Gastroesophageal sphincter (tissue), 4 donors: ENCODE measurements at regions not wholly inside any gene's neighbourhood (a gene's known extent, or its start where the extent isn't known, plus 50 kb on each side); places are given as distances from the start of the nearest gene placed in this dataset.

Source experiments
- ATAC-seq: fragments of 150-250 bp; one replicate; pipeline ENCODE4 v1.9.1; 2016; ENCODE audit warnings: mild to moderate bottlenecking, moderate library complexity
- H3K27ac ChIP-seq, 4 donors: fragments of 200-600 bp; sonication (generic) in 3 of 4; 1 replicate in 3 of 4; 2 replicates in 1 of 4; pipeline ENCODE4 v1.5.1; 2016 to 2019
- H3K27me3 ChIP-seq: fragments of 200-600 bp; sonication (generic); one replicate; pipeline ENCODE4 v1.5.1; 2019
- H3K36me3 ChIP-seq, 2 donors: fragments of 200-600 bp; sonication (generic); one replicate each; pipeline ENCODE4 v1.5.1; 2019; ENCODE audit warnings: control low read depth in 1 of 2
- H3K4me1 ChIP-seq, 3 donors: fragments of 200-600 bp; sonication (generic); 1 replicate in 2 of 3; 2 replicates in 1 of 3; pipeline ENCODE4 v1.5.1; 2016 to 2019; ENCODE audit warnings: control low read depth in 2 of 3
- H3K4me3 ChIP-seq, 2 donors: fragments of 200-600 bp; sonication (generic); one replicate each; pipeline ENCODE4 v1.5.1; 2019; ENCODE audit warnings: mild to moderate bottlenecking in 1 of 2, moderate library complexity in 1 of 2
- H3K9me3 ChIP-seq, 3 donors: fragments of 200-600 bp; sonication (generic); one replicate each; pipeline ENCODE4 v1.5.1; 2017 to 2019; ENCODE audit warnings: control low read depth in 2 of 3
- EP300 ChIP-seq: sonication (generic); formaldehyde crosslinking; IDR thresholded peaks from one replicate; pipeline ENCODE4 v1.6.1; 2017; ENCODE audit warnings: antibody characterized with exemption, mild to moderate bottlenecking
- POLR2A ChIP-seq, 2 donors: fragments of 450-650 bp; IDR thresholded peaks; one replicate each; pipeline ENCODE4 v1.6.1; 2017; ENCODE audit warnings: antibody characterized with exemption in 2 of 2, mild to moderate bottlenecking in 2 of 2, moderate library complexity in 1 of 2
- POLR2AphosphoS5 ChIP-seq: sonication (generic); formaldehyde crosslinking; IDR thresholded peaks from one replicate; pipeline ENCODE4 v1.6.1; 2017; ENCODE audit warnings: antibody characterized with exemption
- WGBS, 2 donors: methylation state at CpG; one replicate each; pipeline ENCODE4 v1.1.5; 2018; ENCODE audit warnings: low coverage in 1 of 2; 5-methylcytosine and 5-hydroxymethylcytosine counted together
- TF ChIP-seq, protein P1 (sequence below), 4 experiments: fragments of 200-600 bp in 2 of 4; fragments of 450-650 bp in 2 of 4; sonication (generic) in 1 of 4; IDR thresholded peaks; one replicate each; pipeline ENCODE4 v1.5.1; 2017 to 2019; ENCODE audit warnings: antibody characterized with exemption in 4 of 4, mild to moderate bottlenecking in 2 of 4, moderate library complexity in 2 of 4

- Histone ChIP-seq H3K27me3 (no peaks in the 10 kb centered on the region), H3K4me3 (no peak overlapping the region), H3K27ac (no peak overlapping the region), H3K4me1 (peaks cover 0 to 5% (median 0%) of the 10 kb centered on the region in 3 donors), H3K9me3 (no peaks in the 10 kb centered on the region), H3K36me3 (no peaks in the 10 kb centered on the region)
- 49 to 52% methylated on average over 4 to 5 of the region's 5 CpGs for WGBS, 2 donors
- no peak for ATAC-seq
- TF ChIP-seq POLR2AphosphoS5 = no peak
- TF ChIP-seq, protein P1, sequence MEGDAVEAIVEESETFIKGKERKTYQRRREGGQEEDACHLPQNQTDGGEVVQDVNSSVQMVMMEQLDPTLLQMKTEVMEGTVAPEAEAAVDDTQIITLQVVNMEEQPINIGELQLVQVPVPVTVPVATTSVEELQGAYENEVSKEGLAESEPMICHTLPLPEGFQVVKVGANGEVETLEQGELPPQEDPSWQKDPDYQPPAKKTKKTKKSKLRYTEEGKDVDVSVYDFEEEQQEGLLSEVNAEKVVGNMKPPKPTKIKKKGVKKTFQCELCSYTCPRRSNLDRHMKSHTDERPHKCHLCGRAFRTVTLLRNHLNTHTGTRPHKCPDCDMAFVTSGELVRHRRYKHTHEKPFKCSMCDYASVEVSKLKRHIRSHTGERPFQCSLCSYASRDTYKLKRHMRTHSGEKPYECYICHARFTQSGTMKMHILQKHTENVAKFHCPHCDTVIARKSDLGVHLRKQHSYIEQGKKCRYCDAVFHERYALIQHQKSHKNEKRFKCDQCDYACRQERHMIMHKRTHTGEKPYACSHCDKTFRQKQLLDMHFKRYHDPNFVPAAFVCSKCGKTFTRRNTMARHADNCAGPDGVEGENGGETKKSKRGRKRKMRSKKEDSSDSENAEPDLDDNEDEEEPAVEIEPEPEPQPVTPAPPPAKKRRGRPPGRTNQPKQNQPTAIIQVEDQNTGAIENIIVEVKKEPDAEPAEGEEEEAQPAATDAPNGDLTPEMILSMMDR (IDR thresholded peaks at IDR 0.05) = no peak
- TF ChIP-seq EP300 = no peak
- no peak for TF ChIP-seq POLR2A (IDR thresholded peaks at IDR 0.05)
Observed at GRCh38 chr1:81690676-81691453, 109.9 kb upstream of the ADGRL2 start.

DNA sequence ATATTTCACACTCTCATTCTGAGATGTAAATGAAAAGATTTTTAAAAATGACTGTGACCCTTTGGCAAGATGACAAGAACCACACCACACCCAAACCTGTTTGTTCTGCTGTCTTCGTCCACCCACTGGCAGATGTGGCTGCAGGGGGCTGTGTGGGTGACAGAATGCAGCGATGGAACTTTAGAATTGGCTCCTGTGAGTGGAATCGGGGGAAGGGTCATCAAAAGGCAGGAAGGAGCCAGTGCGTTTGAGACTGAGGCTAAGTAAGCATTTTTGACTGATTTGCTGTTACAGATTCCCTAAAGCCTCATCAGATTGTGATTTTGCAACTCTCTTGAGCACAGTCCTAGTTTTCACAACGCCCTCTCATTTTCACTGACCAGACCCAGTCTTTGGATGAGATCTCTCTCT lies 111.2 kb upstream of the ADGRL2 start:
- TF ChIP-seq POLR2A (IDR thresholded peaks at IDR 0.05) = no peak
- no peak for TF ChIP-seq POLR2AphosphoS5
- TF ChIP-seq EP300 = no peak
- TF ChIP-seq, protein P1 (IDR thresholded peaks at IDR 0.05) = no peak
- no peaks in the 10 kb centered on the region for H3K27me3 ChIP-seq
- no peaks in the 10 kb centered on the region for H3K36me3 ChIP-seq
- no peak overlapping the region for H3K4me3 ChIP-seq
- peak overlapping the region in 1 of 4 donors; percentile 31 for H3K27ac ChIP-seq
- H3K9me3 ChIP-seq = no peaks in the 10 kb centered on the region
- ATAC-seq = peak; percentile 80
- 46 to 72% methylated on average over 2 to 5 of the region's 5 CpGs for WGBS, 2 donors
- H3K4me1 ChIP-seq = no peaks in the 10 kb centered on the region

DNA sequence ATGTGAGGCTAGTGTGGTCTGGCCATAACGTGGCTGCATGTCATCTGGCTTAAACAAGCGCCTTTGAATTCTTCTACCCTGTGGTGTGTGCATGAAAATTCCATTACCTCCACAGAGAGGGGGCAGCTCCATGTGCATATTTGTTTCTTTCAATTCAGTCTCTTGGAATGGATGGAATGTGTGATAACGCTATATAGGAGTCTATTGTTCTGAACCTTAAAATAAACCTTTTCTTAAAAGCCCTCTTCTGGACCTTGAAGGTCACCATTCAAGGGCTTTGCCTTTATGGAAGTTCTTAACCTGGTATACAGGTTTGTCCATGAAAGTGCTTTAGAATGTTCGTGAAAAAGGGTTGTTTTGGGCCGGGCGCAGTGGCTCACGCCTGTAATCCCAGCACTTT lies 118.2 kb upstream of the ADGRL2 start:
- H3K36me3 ChIP-seq = no peaks in the 10 kb centered on the region
- TF ChIP-seq, protein P1 (IDR thresholded peaks at IDR 0.05) = no peak
- TF ChIP-seq EP300 (no peak), POLR2AphosphoS5 (no peak), POLR2A (IDR thresholded peaks at IDR 0.05) (no peak)
- WGBS, 2 donors = 76 to 79% methylated on average over 3 to 6 of the region's 7 CpGs
- peaks cover 4 to 22% (median 16%) of the 10 kb centered on the region in 3 donors for H3K4me1 ChIP-seq
- no peak for ATAC-seq
- H3K4me3 ChIP-seq = no peak overlapping the region
- no peaks in the 10 kb centered on the region for H3K9me3 ChIP-seq
- H3K27me3 ChIP-seq = no peaks in the 10 kb centered on the region
- H3K27ac ChIP-seq = no peak overlapping the region

GRCh38 chr1:81681601-81682266 lies 119.0 kb upstream of the ADGRL2 start:
- 4 to 11% methylated on average over 3 of the region's 3 CpGs for WGBS, 2 donors
- TF ChIP-seq EP300 (no peak), POLR2A (IDR thresholded peaks at IDR 0.05) (no peak), POLR2AphosphoS5 (no peak)
- TF ChIP-seq, protein P1 (IDR thresholded peaks at IDR 0.05) = no peak
- H3K9me3 ChIP-seq = no peaks in the 10 kb centered on the region
- H3K27me3 ChIP-seq = no peaks in the 10 kb centered on the region
- H3K36me3 ChIP-seq = no peaks in the 10 kb centered on the region
- H3K4me3 ChIP-seq = no peak overlapping the region
- H3K4me1 ChIP-seq = peaks cover 4 to 22% (median 16%) of the 10 kb centered on the region in 3 donors
- H3K27ac ChIP-seq = no peak overlapping the region
- no peak for ATAC-seq
